ENCODE measurements at regions not wholly inside any gene's neighbourhood (a gene's known extent, or its start where the extent isn't known, plus 50 kb on each side); places are given as distances from the start of the nearest gene placed in this dataset.

GRCh38 chr13:104984296-104984818, 1551.1 kb downstream of the EFNB2 start:
- intact Hi-C loops (cut with DNase I; ENCODE audit: low total_unique reads), result no loop called here
- H3K36me3 ChIP-seq, result no peaks in the 10 kb centered on the region
- H3K9me3 ChIP-seq, result no peaks in the 10 kb centered on the region
- no peaks in the 10 kb centered on the region for H3K27me3 ChIP-seq
- peak overlapping the region in 1 of 3 donors; percentile 1 for H3K4me3 ChIP-seq
- DNase-seq (ENCODE audit: low spot score in 2 of 2), result no peak
- TF ChIP-seq POLR2AphosphoS5 (IDR thresholded peaks at IDR 0.05), result no peak
- no peak for TF ChIP-seq POLR2A (IDR thresholded peaks at IDR 0.05)
- TF ChIP-seq CTCF (IDR thresholded peaks at IDR 0.05), result no peak
- H3K27ac ChIP-seq, result no peak overlapping the region
- no peaks in the 10 kb centered on the region for H3K4me1 ChIP-seq

GRCh38 chr13:104983601-104984000, 1551.9 kb downstream of the EFNB2 start:
- TF ChIP-seq CTCF (IDR thresholded peaks at IDR 0.05), result no peak
- TF ChIP-seq POLR2AphosphoS5 (IDR thresholded peaks at IDR 0.05), result no peak
- no peak for TF ChIP-seq POLR2A (IDR thresholded peaks at IDR 0.05)
- intact Hi-C loops (cut with DNase I; ENCODE audit: low total_unique reads), result no loop called here
- no peak overlapping the region for H3K27ac ChIP-seq
- DNase-seq (ENCODE audit: low spot score in 2 of 2), result no peak
- no peaks in the 10 kb centered on the region for H3K4me1 ChIP-seq
- no peaks in the 10 kb centered on the region for H3K36me3 ChIP-seq
- no peak overlapping the region for H3K4me3 ChIP-seq
- no peaks in the 10 kb centered on the region for H3K27me3 ChIP-seq
- H3K9me3 ChIP-seq, result no peaks in the 10 kb centered on the region

- TF ChIP-seq CTCF (IDR thresholded peaks at IDR 0.05) (no peak), POLR2AphosphoS5 (IDR thresholded peaks at IDR 0.05) (no peak), POLR2A (IDR thresholded peaks at IDR 0.05) (no peak)
- H3K4me3 ChIP-seq, result no peak overlapping the region
- H3K27me3 ChIP-seq, result no peaks in the 10 kb centered on the region
- no peaks in the 10 kb centered on the region for H3K36me3 ChIP-seq
- no peak overlapping the region for H3K27ac ChIP-seq
- H3K9me3 ChIP-seq, result no peaks in the 10 kb centered on the region
- H3K4me1 ChIP-seq, result no peaks in the 10 kb centered on the region
- DNase-seq (ENCODE audit: low spot score in 2 of 2), result no peak
- intact Hi-C loops (cut with DNase I; ENCODE audit: low total_unique reads), result no loop called here
Observed at GRCh38 chr13:104980586-104980985, 1554.9 kb downstream of the EFNB2 start.

DNA sequence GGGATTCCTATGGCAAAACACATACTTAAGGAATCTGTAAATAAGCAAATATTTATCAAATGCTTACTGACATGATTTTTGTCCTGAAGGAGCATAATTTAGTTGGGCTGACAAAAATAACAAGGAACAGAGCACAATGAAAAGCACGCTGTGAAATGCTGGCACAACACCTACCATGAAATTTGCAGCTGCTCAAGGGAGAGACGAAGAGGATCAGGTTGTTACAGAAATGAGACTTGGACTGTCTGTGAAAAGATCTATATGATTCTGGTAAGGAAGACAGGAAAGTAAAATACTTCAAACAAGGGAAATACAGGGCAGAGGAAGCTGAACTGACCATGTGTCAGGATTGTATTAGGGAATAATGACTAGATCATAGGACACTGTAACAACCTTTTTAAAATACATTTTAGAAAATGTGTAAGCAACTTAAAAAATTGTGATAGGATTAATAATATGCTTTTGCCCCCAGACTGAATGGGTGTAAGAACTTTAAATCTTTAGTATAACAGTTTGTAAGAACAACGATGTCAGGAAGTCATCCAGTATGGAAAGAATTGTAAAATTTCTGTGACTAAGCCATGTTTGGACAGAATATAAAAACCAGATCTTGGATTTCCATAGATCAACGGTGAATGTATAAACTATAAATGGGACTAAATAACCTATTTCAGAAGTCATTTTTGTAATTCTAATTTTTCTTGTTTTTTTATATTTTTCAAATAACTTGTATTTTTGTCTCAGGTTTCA, 1556.0 kb downstream of the EFNB2 start:
- Histone ChIP-seq H3K4me1 (no peaks in the 10 kb centered on the region), H3K27ac (no peak overlapping the region), H3K9me3 (no peaks in the 10 kb centered on the region), H3K36me3 (no peaks in the 10 kb centered on the region), H3K4me3 (no peak overlapping the region), H3K27me3 (no peaks in the 10 kb centered on the region)
- DNase-seq (ENCODE audit: low spot score in 2 of 2), result no peak
- no peak for TF ChIP-seq POLR2A (IDR thresholded peaks at IDR 0.05)
- TF ChIP-seq CTCF (IDR thresholded peaks at IDR 0.05), result no peak
- no peak for TF ChIP-seq POLR2AphosphoS5 (IDR thresholded peaks at IDR 0.05)
- intact Hi-C loops (cut with DNase I; ENCODE audit: low total_unique reads), result no loop called here

DNA sequence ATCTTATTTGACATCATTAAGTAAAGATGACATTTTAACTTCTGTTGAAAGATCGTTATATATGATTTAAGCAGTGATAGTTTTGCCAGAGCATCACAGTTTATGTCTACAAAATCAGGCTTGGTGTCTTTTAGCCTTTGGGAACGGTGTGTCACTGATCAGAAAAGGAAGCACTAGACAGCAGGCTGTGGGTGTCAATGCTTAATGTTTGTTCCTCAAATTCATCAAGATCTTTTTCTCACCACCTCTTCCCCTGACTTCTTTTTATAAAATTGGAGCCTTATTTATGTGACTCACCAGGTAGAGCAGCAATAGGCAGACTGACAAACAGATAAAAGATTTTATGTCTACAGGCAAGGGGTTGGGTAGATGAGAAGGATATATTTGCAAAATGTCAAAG, 1558.5 kb downstream of the EFNB2 start:
- Histone ChIP-seq H3K4me3 (no peak overlapping the region), H3K27ac (no peak overlapping the region), H3K27me3 (no peaks in the 10 kb centered on the region), H3K36me3 (no peaks in the 10 kb centered on the region), H3K9me3 (no peaks in the 10 kb centered on the region), H3K4me1 (no peaks in the 10 kb centered on the region)
- intact Hi-C loops (cut with DNase I; ENCODE audit: low total_unique reads), result no loop called here
- TF ChIP-seq POLR2AphosphoS5 (IDR thresholded peaks at IDR 0.05) (no peak), CTCF (IDR thresholded peaks at IDR 0.05) (no peak), POLR2A (IDR thresholded peaks at IDR 0.05) (no peak)
- DNase-seq (ENCODE audit: low spot score in 2 of 2), result no peak

Measured in breast epithelium (tissue), 4 donors.